H9 (cell line): ENCODE measurements at regions not wholly inside any gene's neighbourhood (a gene's known extent, or its start where the extent isn't known, plus 50 kb on each side); places are given as distances from the start of the nearest gene placed in this dataset.

Source experiments
- DNase-seq: peaks from one replicate; pipeline ENCODE4 v3.0.0-alpha.2; 2017
- H2AFZ ChIP-seq: one replicate; pipeline ENCODE4 v1.6.1; 2013; ENCODE audit warnings: mild to moderate bottlenecking, low read length, control low read depth, moderate library complexity
- H2AK5ac ChIP-seq: 2 replicates; pipeline ENCODE4 v1.6.1; 2013; ENCODE audit warnings: low read length, control low read depth, mixed read lengths; ENCODE audit not compliant: insufficient read length
- H2BK120ac ChIP-seq: one replicate; pipeline ENCODE4 v1.6.1; 2013; ENCODE audit warnings: low read depth, mild to moderate bottlenecking, low read length, control low read depth, inconsistent platforms; ENCODE audit not compliant: poor library complexity, severe bottlenecking
- H2BK12ac ChIP-seq: 2 replicates; pipeline ENCODE4 v1.6.1; 2013; ENCODE audit warnings: low read length, control low read depth, mixed read lengths, low read depth; ENCODE audit not compliant: insufficient read length
- H2BK15ac ChIP-seq: 2 replicates; pipeline ENCODE4 v1.6.1; 2013; ENCODE audit warnings: low read depth, low read length, control low read depth
- H2BK20ac ChIP-seq: one replicate; pipeline ENCODE4 v1.6.1; 2013; ENCODE audit warnings: low read depth, mild to moderate bottlenecking, low read length, control low read depth, inconsistent platforms; ENCODE audit not compliant: poor library complexity, severe bottlenecking
- H2BK5ac ChIP-seq: 2 replicates; pipeline ENCODE4 v1.6.1; 2013; ENCODE audit warnings: low read length, control low read depth, mixed read lengths; ENCODE audit not compliant: insufficient read length
- H3K14ac ChIP-seq: 2 replicates; pipeline ENCODE4 v1.6.1; 2013; ENCODE audit warnings: low read length, control low read depth; ENCODE audit not compliant: insufficient read depth
- H3K18ac ChIP-seq: 2 replicates; pipeline ENCODE4 v1.6.1; 2013; ENCODE audit warnings: low read depth, mild to moderate bottlenecking, mixed read lengths, low read length, control low read depth; ENCODE audit not compliant: insufficient read length
- H3K23ac ChIP-seq: 2 replicates; pipeline ENCODE4 v1.6.1; 2013; ENCODE audit warnings: low read length, control low read depth, mixed read lengths, low read depth; ENCODE audit not compliant: insufficient read length
- H3K23me2 ChIP-seq: 2 replicates; pipeline ENCODE4 v1.6.1; 2013; ENCODE audit warnings: low read depth, mild to moderate bottlenecking, mixed read lengths, low read length, control low read depth; ENCODE audit not compliant: insufficient read length, poor library complexity, severe bottlenecking
- H3K27ac ChIP-seq: 2 replicates; pipeline ENCODE4 v1.5.1; 2013; ENCODE audit warnings: low read length, control low read depth, mixed read lengths, low read depth; ENCODE audit not compliant: insufficient read length
- H3K27me3 ChIP-seq: 2 replicates; pipeline ENCODE4 v1.6.1; 2013; ENCODE audit warnings: low read length, control low read depth, inconsistent platforms; ENCODE audit not compliant: insufficient read depth
- H3K4ac ChIP-seq: 2 replicates; pipeline ENCODE4 v1.6.1; 2013; ENCODE audit warnings: low read depth, mild to moderate bottlenecking, control low read depth, inconsistent platforms, low read length, moderate library complexity
- H3K4me1 ChIP-seq: 2 replicates; pipeline ENCODE4 v1.6.1; 2013; ENCODE audit warnings: low read length, control low read depth, inconsistent platforms; ENCODE audit not compliant: insufficient read depth
- H3K4me2 ChIP-seq: 2 replicates; pipeline ENCODE4 v1.6.1; 2013; ENCODE audit warnings: low read length, control low read depth, mixed read lengths; ENCODE audit not compliant: insufficient read length, insufficient read depth
- H3K56ac ChIP-seq: 2 replicates; pipeline ENCODE4 v1.6.1; 2013; ENCODE audit warnings: low read depth, mild to moderate bottlenecking, mixed read lengths, low read length, control low read depth; ENCODE audit not compliant: insufficient read length
- H3K79me1 ChIP-seq: 2 replicates; pipeline ENCODE4 v1.6.1; 2013; ENCODE audit warnings: low read depth, mild to moderate bottlenecking, moderate library complexity, low read length, control low read depth, inconsistent platforms; ENCODE audit not compliant: insufficient read depth, poor library complexity, severe bottlenecking
- H3K79me2 ChIP-seq: 2 replicates; pipeline ENCODE4 v1.6.1; 2013; ENCODE audit warnings: low read length, control low read depth, inconsistent platforms; ENCODE audit not compliant: insufficient read depth
- H3K9ac ChIP-seq: 2 replicates; pipeline ENCODE4 v1.6.1; 2013; ENCODE audit warnings: low read length, control low read depth, mixed read lengths; ENCODE audit not compliant: insufficient read length; ENCODE audit errors: extremely low read depth
- H3K9me3 ChIP-seq: one replicate; pipeline ENCODE4 v1.6.1; 2013; ENCODE audit warnings: low read depth, low read length, inconsistent platforms; ENCODE audit not compliant: control insufficient read depth
- H3T11ph ChIP-seq: one replicate; pipeline ENCODE4 v1.6.1; 2013; ENCODE audit warnings: mild to moderate bottlenecking, low read length, control low read depth, inconsistent platforms
- H4K20me1 ChIP-seq: one replicate; pipeline ENCODE4 v1.6.1; 2013; ENCODE audit not compliant: control insufficient read depth, insufficient read length, insufficient read depth
- H4K5ac ChIP-seq: 2 replicates; pipeline ENCODE4 v1.6.1; 2013; ENCODE audit warnings: low read depth, mild to moderate bottlenecking, mixed read lengths, low read length, control low read depth; ENCODE audit not compliant: insufficient read length
- H4K8ac ChIP-seq: replicated peaks from 2 replicates; pipeline ENCODE4 v1.6.1; 2013; ENCODE audit warnings: low read length, control low read depth, mixed read lengths, low read depth; ENCODE audit not compliant: insufficient read length
- H4K91ac ChIP-seq: 2 replicates; pipeline ENCODE4 v1.6.1; 2013; ENCODE audit warnings: low read depth, mild to moderate bottlenecking, moderate library complexity, mixed read lengths, low read length, control low read depth; ENCODE audit not compliant: insufficient read length
- H3K27ac Mint-ChIP-seq, 3 experiments: 2 replicates in 2 of 3; 3 replicates in 1 of 3; pipeline ENCODE4 v1.8.0; 2020 to 2021; ENCODE audit warnings: mixed read lengths in 3 of 3, mild to moderate bottlenecking in 1 of 3, moderate library complexity in 1 of 3
- H3K27me3 Mint-ChIP-seq: 2 replicates; pipeline ENCODE4 v1.8.0; 2021; ENCODE audit warnings: low read depth, mild to moderate bottlenecking, moderate library complexity, mixed read lengths
- H3K36me3 Mint-ChIP-seq, 3 experiments: 2 replicates in 2 of 3; 3 replicates in 1 of 3; pipeline ENCODE4 v1.8.0; 2020 to 2021; ENCODE audit warnings: low read depth in 3 of 3, mixed read lengths in 3 of 3; ENCODE audit not compliant: insufficient read depth in 1 of 3
- H3K4me1 Mint-ChIP-seq, 2 experiments: 2 replicates each; pipeline ENCODE4 v1.8.0; 2020; ENCODE audit warnings: mixed read lengths in 2 of 2
- H3K4me3 Mint-ChIP-seq, 2 experiments: 2 replicates in 1 of 2; 3 replicates in 1 of 2; pipeline ENCODE4 v1.8.0; 2020 to 2021; ENCODE audit warnings: mild to moderate bottlenecking in 2 of 2, mixed read lengths in 2 of 2, moderate library complexity in 1 of 2
- H3K9me3 Mint-ChIP-seq, 2 experiments: 2 replicates in 1 of 2; 3 replicates in 1 of 2; pipeline ENCODE4 v1.8.0; 2020; ENCODE audit warnings: mild to moderate bottlenecking in 2 of 2, mixed read lengths in 2 of 2, moderate library complexity in 1 of 2
- CTCF ChIP-seq: fragments of 200-600 bp; sonication (generic); conservative IDR thresholded peaks from 3 replicates; pipeline ENCODE4 v1.8.0; 2021; ENCODE audit warnings: antibody characterized with exemption, mild to moderate bottlenecking
- WGBS: extraction: QIAGEN DNeasy Blood & Tissue Kit; methylation state at CpG from one replicate; pipeline ENCODE4 v1.1.7; 2013; ENCODE audit warnings: missing lambda C conversion rate, low lambda C conversion rate, mixed read lengths; ENCODE audit not compliant: insufficient read length; ENCODE audit errors: extremely low coverage; 5-methylcytosine and 5-hydroxymethylcytosine counted together

- Histone ChIP-seq H2AFZ (no peak overlapping the region), H4K8ac (no peak overlapping the region), H3K23me2 (no peaks in the 10 kb centered on the region), H2BK5ac (no peak overlapping the region), H3K18ac (no peak overlapping the region), H2AK5ac (no peak overlapping the region), H2BK15ac (no peak overlapping the region), H3K79me2 (no peaks in the 10 kb centered on the region), H3K27me3 (no peaks in the 10 kb centered on the region), H3K23ac (no peak overlapping the region), H3K4me2 (no peak overlapping the region), H2BK12ac (no peak overlapping the region), H2BK120ac (no peak overlapping the region), H3K4me1 (peaks cover 4% of the 10 kb centered on the region; the same call in 1 of the 2 replicates), H3K4ac (no peak overlapping the region), H3K27ac (no peak overlapping the region), H4K20me1 (no peaks in the 10 kb centered on the region), H3T11ph (no peak overlapping the region), H4K91ac (no peak overlapping the region), H3K9me3 (no peaks in the 10 kb centered on the region), H3K9ac (no peak overlapping the region), H3K79me1 (no peaks in the 10 kb centered on the region), H2BK20ac (no peak overlapping the region), H4K5ac (no peak overlapping the region), H3K56ac (no peak overlapping the region), H3K14ac (no peak overlapping the region)
- no peaks in the 10 kb centered on the region for H3K9me3 Mint-ChIP-seq
- H3K4me1 Mint-ChIP-seq = peaks cover 17 to 18% of the 10 kb centered on the region in 2 experiments
- no CpG with 5 or more reads among the region's 2 CpGs for WGBS
- DNase-seq = no peak
- no peaks in the 10 kb centered on the region; a peak in 2 of 7 replicates for H3K36me3 Mint-ChIP-seq
- no peaks in the 10 kb centered on the region for H3K27me3 Mint-ChIP-seq
- TF ChIP-seq CTCF = no peak
- no peak overlapping the region for H3K27ac Mint-ChIP-seq
- H3K4me3 Mint-ChIP-seq = no peak overlapping the region
Measured at GRCh38 chr2:217404236-217404760, 544.4 kb upstream of the TNP1 start.
